ENCODE measurements at regions not wholly inside any gene's neighbourhood (a gene's known extent, or its start where the extent isn't known, plus 50 kb on each side); places are given as distances from the start of the nearest gene placed in this dataset.

DNA sequence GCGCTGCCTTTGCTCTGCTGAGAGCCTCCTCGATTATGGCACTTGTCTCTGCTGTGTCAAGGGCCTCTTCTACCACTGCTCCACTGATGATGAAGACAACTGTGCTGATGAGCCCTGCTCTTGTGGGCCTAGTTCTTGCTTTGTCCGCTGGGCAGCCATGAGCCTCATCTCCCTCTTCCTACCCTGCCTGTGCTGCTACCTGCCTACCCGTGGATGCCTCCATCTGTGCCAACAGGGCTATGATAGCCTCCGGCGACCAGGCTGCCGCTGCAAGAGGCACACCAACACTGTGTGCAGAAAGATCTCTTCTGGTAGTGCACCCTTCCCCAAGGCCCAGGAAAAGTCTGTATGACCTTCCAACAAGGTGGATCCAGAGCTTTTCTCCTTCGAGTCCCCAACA, 106.8 kb upstream of the VAMP7 start:
- no peak overlapping the region for H3K9ac ChIP-seq (ENCODE audit: low read length)
- H3K36me3 ChIP-seq (ENCODE audit: insufficient read depth, low read length) = no peaks in the 10 kb centered on the region
- H4K20me1 ChIP-seq (ENCODE audit: insufficient read depth) = no peaks in the 10 kb centered on the region

DNA sequence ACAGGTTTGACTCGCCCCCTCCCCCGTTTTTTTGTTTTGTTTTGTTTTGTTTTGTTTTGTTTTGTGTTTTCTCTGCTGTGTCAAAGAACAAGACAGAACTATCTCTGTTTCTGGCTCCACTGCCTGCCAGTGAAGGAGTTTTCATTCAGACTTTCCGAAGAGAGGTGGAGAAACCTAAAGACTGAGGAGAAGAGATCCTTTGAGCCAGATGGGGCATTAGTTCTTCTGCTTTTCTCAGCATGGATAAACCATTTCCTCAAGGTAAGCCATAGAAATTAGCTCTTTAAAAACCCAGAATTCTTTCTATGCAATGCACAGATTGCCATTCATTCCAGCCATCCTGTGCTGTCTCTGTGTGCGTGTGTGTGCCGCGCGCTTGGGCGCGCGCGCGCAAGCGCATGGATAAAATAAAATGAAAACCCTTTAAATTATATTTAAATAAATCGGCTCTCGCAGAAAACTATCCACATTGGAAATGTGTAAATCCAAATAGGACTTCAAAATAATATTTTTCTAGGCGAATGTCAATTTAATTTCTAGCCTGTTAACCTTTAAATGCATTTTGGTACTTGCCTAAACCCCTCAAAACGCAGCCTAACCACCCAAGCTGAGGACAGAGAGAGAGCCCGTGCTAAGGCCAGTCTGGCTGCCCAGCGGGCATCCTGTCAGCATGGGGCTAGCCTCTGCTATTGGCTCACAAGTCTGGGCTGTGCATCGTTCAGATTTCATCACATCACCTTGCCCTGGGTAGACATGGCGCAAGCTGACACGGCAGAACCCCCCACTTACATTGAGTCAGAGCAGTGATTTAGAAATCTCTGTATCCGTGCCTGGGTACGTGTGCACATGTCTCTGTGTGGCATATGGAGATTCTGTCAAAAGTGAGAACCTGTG, 113.0 kb upstream of the VAMP7 start:
- Histone ChIP-seq H3K9me3 (ENCODE audit: low read length) (no peaks in the 10 kb centered on the region), H3K79me2 (replicated peaks; ENCODE audit: insufficient read depth, low read length) (no peaks in the 10 kb centered on the region), H3K9me2 (ENCODE audit: insufficient read depth, low read length) (no peaks in the 10 kb centered on the region), H3K4me2 (ENCODE audit: low read length) (peak overlapping the region; percentile 69), H3F3A (ENCODE audit: insufficient read depth, low read length, poor library complexity, severe bottlenecking) (no peaks in the 10 kb centered on the region), H3K27me3 (ENCODE audit: insufficient read depth, low read depth, low read length) (no peaks in the 10 kb centered on the region), H4K20me1 (ENCODE audit: insufficient read depth) (no peaks in the 10 kb centered on the region), H3K27ac (ENCODE audit: low read length) (peak overlapping the region; percentile 92), H3K9ac (ENCODE audit: low read length) (peak overlapping the region; percentile 70), H2AFZ (ENCODE audit: low read depth, low read length) (no peak overlapping the region), H3K4me3 (ENCODE audit: low read length) (peak overlapping the region; percentile 61), H3K36me3 (ENCODE audit: insufficient read depth, low read length) (no peaks in the 10 kb centered on the region)
- TF ChIP-seq POLR2AphosphoS5 (IDR thresholded peaks at IDR 0.05) (no peak), TAF1 (IDR thresholded peaks at IDR 0.05; ENCODE audit: low read depth) (no peak), EP300 (conservative IDR thresholded peaks at IDR 0.05; ENCODE audit: poor library complexity, severe bottlenecking) (no peak), RAD21 (conservative IDR thresholded peaks at IDR 0.05) (no peak), MXI1 (conservative IDR thresholded peaks at IDR 0.05; ENCODE audit: poor library complexity, severe bottlenecking) (no peak), CTCF (IDR thresholded peaks at IDR 0.05; ENCODE audit: poor library complexity, severe bottlenecking) (no peak)

More for the DNA sequence above, 106.8 kb upstream of the VAMP7 start:
- H3K4me3 ChIP-seq (ENCODE audit: low read length) = no peak overlapping the region
- H3K9me3 ChIP-seq (ENCODE audit: low read length) = no peaks in the 10 kb centered on the region
- no peaks in the 10 kb centered on the region for H3K79me2 ChIP-seq (replicated peaks; ENCODE audit: insufficient read depth, low read length)
- H2AFZ ChIP-seq (ENCODE audit: low read depth, low read length) = no peak overlapping the region
- H3K27ac ChIP-seq (ENCODE audit: low read length) = no peak overlapping the region
- no peaks in the 10 kb centered on the region for H3K27me3 ChIP-seq (ENCODE audit: insufficient read depth, low read depth, low read length)
- no peaks in the 10 kb centered on the region for H3K9me2 ChIP-seq (ENCODE audit: insufficient read depth, low read length)
- no peak for TF ChIP-seq TAF1 (IDR thresholded peaks at IDR 0.05; ENCODE audit: low read depth)
- TF ChIP-seq SMC3 (conservative IDR thresholded peaks at IDR 0.05; ENCODE audit: poor library complexity) = no peak
- no peak for TF ChIP-seq RAD21 (conservative IDR thresholded peaks at IDR 0.05)
- no peak for TF ChIP-seq REST (IDR thresholded peaks at IDR 0.05; ENCODE audit: borderline replicate concordance)
- TF ChIP-seq MXI1 (conservative IDR thresholded peaks at IDR 0.05; ENCODE audit: poor library complexity, severe bottlenecking) = no peak
- no peak for TF ChIP-seq EP300 (conservative IDR thresholded peaks at IDR 0.05; ENCODE audit: poor library complexity, severe bottlenecking)
- no peak for TF ChIP-seq POLR2AphosphoS5 (IDR thresholded peaks at IDR 0.05)
- TF ChIP-seq CTCF (IDR thresholded peaks at IDR 0.05; ENCODE audit: poor library complexity, severe bottlenecking) = no peak
- H3K4me2 ChIP-seq (ENCODE audit: low read length) = no peak overlapping the region
- no peaks in the 10 kb centered on the region for H3F3A ChIP-seq (ENCODE audit: insufficient read depth, low read length, poor library complexity, severe bottlenecking)
